SIG-M5 treated with dmso at 0.1 percent for 504 hours (cell line): ENCODE measurements at regions not wholly inside any gene's neighbourhood (a gene's known extent, or its start where the extent isn't known, plus 50 kb on each side); places are given as distances from the start of the nearest gene placed in this dataset.
"Not testable (repeated sequence)": the region's sequence is repeated elsewhere in the genome, so short reads cannot be mapped to it uniquely, and the experiment has no call there.

Source experiments
- DNase-seq: peaks from one replicate; lab custom pipeline; 2025; ENCODE audit not compliant: unreplicated experiment; lab: John Stamatoyannopoulos, UW

DNA sequence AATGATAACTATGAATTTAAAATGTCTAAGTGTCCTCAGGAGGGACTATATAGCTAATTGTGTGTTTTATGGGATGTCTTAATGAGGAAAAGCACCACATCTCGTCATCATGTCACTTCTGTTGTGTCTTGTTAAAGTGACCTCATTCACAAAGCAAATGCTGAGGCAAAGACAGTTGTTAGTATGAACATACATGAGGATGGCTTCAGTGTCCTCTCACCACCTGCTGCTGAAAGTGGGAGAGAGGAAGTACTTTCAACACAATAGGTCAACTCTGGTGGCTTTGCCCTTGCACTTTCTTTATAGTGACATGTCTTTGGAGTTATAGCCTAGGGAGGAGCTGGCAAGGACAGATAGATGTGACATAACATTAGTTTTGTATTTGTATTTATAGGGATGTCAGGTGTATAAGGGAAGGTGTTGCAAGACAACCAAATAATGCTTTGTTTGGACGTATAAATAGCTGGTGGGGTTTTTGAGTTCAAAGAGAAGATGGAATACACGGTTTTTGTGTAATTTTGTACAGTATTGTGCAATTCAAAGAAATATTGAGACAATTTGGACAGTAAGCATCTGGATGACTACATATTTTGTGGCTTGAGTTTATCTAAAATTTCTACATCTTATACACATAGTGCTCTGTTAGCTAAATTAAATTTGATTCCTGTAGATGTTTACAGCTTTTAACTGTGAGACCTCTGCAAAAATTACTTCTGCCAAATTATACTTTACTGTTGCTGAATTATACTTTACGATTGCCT lies 131.7 kb upstream of the ATP2B1 start:
- DNase-seq, result peak; percentile 25

DNA sequence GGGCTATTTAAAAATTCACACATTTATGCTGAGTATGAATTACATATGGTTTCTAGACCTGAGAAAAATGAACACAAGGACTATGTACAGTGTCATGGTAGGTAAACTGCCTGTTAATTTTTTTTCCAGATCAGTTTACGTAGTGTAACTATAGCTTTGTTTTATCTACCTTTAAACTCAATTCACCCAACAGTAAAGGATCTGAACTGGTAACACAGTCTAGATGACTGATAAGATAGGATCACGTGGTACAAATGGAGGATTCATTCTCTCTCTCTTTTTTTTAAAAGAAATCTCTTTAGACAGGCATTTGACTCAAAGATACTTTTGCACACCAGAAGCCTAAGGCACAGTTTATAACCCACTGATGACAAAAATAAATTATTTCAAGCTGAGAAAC lies 130.8 kb upstream of the ATP2B1 start:
- no peak for DNase-seq

GRCh38 chr12:89838833-89839232 lies 130.2 kb upstream of the ATP2B1 start:
- DNase-seq, result no peak

- DNase-seq, result no peak
These were observed 127.4 kb upstream of the ATP2B1 start for GRCh38 chr12:89836026-89836425.

GRCh38 chr12:89834676-89835075 lies 126.0 kb upstream of the ATP2B1 start:
- DNase-seq, result no peak

DNA sequence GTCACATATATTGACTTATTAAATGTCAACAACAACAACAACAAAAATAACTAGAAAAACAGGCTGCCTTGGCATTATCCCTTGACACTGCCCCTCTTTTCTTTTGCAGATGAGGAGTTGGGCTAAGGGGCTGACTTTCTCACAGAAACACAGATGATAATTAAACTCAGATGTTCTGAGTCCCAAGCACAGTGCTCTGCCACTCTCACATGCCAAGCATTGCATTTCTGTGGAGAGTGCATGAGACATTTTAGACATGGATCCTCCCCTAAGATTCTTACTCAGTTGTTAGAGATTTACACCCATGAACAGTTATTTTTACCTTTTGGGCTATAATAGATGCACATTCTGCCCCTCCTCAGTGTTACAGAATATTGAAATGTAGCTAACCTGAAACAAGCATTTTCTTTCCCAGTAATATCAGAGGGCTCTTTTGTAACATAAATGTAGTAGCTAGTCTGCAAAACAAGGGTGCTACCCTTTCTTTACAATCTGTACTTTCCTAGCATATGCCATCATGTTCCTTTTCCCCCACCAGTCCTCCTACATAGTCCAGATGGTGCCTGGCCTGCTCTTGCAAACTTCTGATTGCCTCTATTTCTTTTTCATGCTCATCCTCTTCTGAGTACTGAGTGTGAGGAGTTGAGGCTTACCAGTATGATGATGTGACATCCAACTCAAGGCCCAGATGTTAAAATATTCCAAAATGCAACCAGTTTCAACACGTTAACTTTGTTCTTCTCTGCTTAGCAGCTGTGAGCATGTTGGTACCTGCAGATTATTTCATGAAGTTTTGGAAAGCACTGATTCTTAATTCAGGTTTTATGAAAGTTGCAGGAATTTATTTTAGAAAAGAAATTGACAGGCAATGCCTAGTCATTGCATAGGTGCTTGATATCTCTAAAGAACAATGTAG lies 125.0 kb upstream of the ATP2B1 start:
- no peak for DNase-seq

DNA sequence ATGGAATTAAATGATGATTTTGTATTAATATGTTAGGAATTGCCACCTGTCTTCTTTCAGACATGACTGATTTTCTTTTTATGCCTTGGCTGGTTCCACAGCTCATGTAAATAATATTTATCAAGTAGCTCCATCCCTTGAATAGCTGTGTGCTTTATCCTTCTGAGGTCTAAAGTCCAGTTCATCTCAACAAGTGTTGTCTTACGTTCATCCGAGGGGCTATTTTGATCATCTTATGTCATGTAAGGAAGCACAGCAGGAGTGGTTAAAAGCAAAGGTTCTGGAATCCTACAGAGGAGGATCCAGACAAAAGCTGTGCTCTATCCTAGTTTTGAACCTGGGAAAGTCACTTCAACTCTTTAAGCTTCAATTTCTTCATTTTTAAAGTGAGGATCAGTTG lies 123.7 kb upstream of the ATP2B1 start:
- DNase-seq, result no peak

DNA sequence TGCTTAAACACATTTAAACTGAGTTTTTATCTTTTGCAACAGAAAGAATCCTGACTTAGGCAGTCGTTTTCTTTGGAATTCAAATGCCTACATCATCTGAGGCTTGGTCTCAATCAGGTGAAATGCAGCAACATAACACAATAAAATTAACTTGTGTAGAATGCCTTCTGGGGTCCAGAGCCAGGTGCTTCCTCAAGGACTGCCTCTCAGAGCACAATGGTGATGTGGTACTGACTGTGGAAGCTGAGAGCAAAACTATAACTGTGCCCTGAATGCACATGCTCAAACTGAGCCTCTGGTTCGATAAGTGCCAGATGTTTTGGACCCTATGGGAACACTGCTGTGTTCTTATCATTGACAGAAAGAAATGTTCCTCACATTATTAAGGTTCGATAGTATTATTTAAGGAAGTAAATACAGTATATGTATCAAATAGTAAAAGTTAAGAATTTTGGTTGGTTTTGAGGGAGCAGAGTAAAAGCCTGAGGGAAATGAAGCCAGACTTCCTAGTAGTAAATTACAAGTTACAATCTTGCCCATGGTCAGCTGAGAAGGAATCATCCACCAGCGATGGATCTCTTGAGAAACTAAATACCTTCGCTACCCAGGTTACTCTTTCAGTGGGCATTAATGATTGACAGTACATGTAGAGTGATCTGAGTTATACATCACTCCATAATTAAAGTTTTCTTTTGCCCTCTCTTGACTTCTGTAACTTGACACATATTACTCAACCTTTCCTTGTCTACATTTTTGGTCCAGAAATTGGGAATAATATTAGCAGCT lies 122.9 kb upstream of the ATP2B1 start:
- DNase-seq, result no peak

DNA sequence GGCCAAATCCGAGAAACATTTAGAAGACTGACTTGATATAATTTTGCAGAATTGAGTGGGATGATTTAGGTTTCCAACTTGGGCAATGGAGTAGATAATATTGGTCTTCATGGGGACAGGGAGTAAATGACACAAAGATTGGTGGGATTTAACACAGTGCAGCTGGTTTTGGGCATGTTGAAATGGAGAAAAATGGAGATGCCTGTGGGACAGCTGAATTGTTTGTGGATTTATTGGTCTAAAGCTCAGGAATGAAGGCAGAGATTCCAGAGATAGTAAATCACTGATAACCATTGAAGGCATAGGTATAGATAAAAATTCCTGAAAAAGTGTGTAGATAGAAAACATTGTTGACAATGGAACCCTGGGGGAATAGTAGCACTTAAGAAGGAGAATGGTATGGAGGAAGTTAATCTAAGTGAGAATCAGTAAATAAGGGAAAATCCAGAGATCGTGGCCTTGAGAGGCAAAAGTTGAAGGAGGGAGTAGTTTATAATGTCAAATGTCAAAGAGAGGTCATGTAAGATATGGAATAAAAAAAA lies 120.9 kb upstream of the ATP2B1 start:
- no peak for DNase-seq

- DNase-seq, result no peak
These were observed 119.9 kb upstream of the ATP2B1 start for GRCh38 chr12:89828575-89828974.

- no peak for DNase-seq
These were observed 119.0 kb upstream of the ATP2B1 start for GRCh38 chr12:89827592-89827991.

- no peak for DNase-seq
These were observed 117.8 kb upstream of the ATP2B1 start for GRCh38 chr12:89826468-89826867.

DNA sequence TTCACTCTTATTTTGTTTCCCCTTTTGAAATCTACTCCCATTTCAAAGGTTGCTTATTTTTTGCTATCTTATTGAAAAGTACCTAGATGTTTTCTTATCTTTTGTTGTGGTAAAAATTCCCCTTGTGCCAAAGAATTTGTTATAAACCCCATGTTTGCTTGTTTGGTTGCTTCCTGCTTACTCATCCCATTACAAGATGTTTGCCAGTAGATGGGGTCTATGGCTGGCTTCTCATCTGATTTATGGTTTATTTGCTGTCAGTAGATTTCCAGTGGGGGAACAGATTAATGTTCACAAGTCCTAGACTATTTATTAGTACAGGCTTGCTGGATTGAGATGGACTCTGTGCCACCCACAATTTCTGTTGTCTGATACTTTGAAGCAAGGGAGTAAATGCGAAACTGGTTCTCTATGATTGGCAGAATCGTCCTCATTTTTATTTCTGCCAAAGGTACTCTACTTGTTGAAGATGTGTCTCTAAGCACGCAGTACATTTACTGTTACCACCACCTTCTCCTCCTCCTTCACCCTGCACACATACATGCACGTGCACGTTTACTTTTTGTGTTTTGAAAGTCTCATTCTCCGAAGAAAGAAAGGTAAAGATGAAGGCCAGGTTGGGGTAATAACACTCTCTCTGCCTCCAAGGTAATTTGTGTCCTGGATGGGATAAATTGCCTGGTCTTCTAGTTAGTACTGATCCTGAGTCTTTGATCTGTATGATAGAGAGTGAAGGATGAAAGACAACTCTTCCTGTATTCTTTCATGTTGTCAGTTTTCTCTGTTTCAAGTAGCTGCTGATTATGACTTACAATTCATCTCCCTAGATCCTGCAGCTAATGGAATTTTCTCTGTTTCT lies 117.2 kb upstream of the ATP2B1 start:
- DNase-seq, result no peak

- DNase-seq, result no peak
These were observed 116.2 kb upstream of the ATP2B1 start for GRCh38 chr12:89824822-89825221.

GRCh38 chr12:89822992-89823391 lies 114.4 kb upstream of the ATP2B1 start:
- DNase-seq, result not testable (repeated sequence)

DNA sequence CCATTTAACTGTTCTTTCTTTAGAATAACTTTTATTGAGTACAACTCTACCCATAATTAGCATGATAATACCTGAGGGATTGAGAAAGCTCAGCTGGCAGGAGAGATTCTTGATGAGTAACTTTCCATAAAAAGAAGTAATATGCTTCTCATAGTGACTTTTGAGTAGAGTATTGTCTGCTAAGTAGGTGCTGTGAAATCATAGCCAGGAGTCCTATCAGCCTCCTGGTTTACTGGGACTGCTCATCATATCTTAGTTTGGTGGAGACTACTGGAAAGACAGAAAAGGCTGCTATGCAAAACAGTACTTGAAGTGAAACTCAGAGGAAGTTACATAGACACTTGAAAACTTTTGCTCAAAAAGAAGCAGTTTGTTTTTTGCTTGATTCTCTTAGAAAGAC lies 113.3 kb upstream of the ATP2B1 start:
- no peak for DNase-seq

DNA sequence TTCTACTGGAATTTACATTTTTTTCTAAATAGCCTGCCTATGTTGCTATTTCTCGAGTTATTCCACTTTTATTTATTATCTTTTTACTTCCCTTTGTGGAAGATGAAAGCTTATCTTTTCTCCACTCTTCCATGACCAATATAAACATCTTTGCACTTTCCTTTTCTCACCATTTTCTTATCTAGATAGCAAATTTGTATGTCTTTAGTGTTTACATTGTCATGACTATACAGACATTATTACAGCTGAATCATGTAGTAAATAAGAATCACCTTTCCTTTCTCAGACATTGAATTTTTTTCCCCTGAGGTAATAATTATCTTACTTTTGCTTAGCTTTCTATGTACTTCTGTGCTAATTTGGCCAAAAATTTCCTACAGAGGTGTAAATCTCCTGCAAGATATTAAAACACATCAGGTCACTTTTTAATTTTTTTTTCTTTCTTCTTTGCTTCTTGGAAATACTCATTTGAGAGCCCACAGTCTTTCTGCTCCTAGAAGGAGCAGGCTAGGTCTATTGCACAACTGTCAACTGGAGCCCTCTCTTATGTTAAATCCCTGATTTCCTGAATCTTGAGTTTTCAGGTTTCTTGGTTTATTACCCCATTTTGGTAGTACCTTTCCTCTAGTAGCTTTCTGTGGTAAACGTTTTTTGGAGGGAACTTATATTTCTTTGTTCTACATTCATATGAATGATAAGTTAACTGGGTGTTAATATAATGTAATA lies 109.0 kb upstream of the ATP2B1 start:
- no peak for DNase-seq

GRCh38 chr12:89815225-89815624 lies 106.6 kb upstream of the ATP2B1 start:
- no peak for DNase-seq

GRCh38 chr12:89803412-89803811 lies 94.8 kb upstream of the ATP2B1 start:
- no peak for DNase-seq

DNA sequence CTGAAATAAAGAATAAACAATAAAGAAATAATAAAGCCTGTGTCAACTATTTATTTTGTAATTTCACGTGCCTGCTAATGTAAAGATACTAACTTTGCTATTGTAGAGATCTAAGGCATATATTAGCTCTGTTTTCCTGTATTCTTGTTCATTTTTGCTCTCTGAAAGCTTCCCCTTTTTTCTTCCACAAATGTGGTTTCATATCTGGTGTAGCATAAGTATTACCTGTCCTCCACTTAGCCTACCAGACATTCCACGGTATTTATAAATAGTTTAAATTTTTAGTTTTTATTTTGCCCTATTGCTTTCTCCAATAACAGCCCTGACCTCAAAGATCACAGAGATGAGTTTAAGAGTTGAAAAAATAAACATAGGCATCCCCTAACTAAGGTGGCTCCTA lies 92.6 kb upstream of the ATP2B1 start:
- DNase-seq, result no peak
